ENCODE measurements at regions not wholly inside any gene's neighbourhood (a gene's known extent, or its start where the extent isn't known, plus 50 kb on each side); places are given as distances from the start of the nearest gene placed in this dataset.

DNA sequence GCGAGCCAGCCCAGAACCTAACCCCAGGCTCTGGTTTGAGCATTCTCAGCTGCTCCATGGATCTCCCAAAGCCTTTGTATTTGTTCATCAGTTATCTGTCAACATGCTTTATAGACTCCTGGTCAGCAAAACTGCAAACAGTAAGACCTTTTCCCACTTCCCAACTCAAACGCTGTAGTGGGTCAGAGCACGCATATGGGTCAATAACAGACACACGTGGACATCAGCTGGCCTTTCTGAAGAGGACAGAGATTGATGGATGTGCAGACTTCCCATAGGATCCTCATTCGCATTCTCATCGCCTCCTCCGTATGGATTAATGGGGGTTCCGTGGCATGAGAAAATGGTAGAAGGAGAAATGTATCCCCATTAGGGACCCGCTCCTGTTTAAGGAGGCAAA lies 508.1 kb downstream of the EIPR1 start:
- ATAC-seq, result no peak
- TF ChIP-seq, protein P1, sequence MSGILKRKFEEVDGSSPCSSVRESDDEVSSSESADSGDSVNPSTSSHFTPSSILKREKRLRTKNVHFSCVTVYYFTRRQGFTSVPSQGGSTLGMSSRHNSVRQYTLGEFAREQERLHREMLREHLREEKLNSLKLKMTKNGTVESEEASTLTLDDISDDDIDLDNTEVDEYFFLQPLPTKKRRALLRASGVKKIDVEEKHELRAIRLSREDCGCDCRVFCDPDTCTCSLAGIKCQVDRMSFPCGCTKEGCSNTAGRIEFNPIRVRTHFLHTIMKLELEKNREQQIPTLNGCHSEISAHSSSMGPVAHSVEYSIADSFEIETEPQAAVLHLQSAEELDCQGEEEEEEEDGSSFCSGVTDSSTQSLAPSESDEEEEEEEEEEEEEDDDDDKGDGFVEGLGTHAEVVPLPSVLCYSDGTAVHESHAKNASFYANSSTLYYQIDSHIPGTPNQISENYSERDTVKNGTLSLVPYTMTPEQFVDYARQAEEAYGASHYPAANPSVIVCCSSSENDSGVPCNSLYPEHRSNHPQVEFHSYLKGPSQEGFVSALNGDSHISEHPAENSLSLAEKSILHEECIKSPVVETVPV (CRISPR knock-in tag; IDR thresholded peaks at IDR 0.05), result no peak

DNA sequence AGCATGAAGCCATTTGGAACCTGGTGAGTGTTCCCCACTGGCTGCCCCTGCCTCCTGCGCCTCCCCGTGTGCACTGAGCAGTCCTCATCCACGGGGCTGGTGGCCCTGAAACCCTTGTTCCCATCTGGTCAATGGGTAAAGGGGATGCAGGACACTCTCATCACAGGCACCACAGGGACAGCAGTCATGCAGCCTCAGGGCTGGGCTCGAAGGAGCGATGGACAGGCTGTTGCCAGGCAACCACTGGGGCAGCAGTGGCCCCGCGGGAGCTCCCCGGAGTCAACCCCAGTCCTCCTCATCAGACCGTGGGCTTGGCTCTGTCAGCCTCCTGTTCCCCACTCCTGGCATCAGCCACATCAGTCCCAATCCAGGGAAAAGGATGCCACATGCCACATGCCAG lies 509.5 kb downstream of the EIPR1 start:
- no peak for ATAC-seq

DNA sequence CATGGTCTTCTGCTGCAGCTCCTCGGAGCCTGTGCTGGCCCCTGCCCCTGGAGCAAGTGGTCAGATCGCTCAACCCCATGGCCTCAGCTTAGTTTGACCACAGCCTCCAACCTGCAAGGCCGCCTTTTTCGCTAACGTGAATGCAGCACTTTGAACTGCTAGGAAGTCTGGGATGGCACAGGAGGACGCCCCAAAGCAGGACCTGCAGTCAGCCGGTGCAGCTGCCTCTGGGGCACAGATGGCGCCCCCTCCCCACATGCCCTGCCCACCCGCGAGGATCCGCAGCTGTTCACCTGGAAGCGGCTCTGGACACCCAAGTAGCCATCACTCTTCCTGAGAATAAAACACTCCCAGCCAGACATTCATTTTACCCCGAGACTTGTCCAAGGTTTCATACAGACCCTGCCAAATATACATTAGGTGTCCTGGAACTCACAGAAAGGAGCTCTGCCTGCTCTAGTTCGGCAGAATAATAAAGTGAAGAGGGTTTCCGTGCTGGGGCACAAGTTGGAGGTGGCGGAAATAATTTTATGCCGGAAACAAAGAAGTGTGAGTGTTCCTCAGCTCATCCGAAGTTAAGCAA lies 510.1 kb downstream of the EIPR1 start:
- no peak for TF ChIP-seq ESRRG (CRISPR knock-in tag; IDR thresholded peaks at IDR 0.05)
- TF ChIP-seq ZNF8 (CRISPR knock-in tag; IDR thresholded peaks at IDR 0.05), result no peak
- ATAC-seq, result no peak

More for the DNA sequence above, 509.5 kb downstream of the EIPR1 start:
- TF ChIP-seq GLIS3 (CRISPR knock-in tag; IDR thresholded peaks at IDR 0.05) (no peak), RARB (CRISPR knock-in tag; IDR thresholded peaks at IDR 0.05) (no peak), ISL1 (CRISPR knock-in tag; IDR thresholded peaks at IDR 0.05) (no peak)

DNA sequence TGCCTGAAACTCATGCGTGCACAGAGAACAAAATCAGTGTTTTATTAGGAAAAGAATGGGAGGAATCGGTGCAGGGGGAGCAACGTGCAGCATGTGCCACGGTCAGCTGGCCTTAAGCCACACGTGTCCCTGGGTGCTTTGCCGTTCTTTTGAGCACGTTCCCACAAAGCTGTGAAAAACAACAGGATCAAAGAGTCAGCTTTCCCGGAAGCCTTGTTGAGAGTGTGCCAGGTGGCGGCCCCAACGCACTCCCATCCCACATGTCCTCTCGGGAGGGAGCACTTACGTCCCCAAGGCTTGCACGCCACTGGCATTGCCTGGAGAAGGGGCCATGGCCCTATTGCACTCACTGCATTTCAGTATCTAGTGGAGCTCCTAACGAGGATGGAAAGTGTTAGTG lies 511.2 kb downstream of the EIPR1 start:
- TF ChIP-seq ZC3H10 (CRISPR knock-in tag; IDR thresholded peaks at IDR 0.05), result no peak
- no peak for TF ChIP-seq BACH2 (CRISPR knock-in tag; IDR thresholded peaks at IDR 0.05; ENCODE audit: borderline replicate concordance)
- TF ChIP-seq, protein P2, sequence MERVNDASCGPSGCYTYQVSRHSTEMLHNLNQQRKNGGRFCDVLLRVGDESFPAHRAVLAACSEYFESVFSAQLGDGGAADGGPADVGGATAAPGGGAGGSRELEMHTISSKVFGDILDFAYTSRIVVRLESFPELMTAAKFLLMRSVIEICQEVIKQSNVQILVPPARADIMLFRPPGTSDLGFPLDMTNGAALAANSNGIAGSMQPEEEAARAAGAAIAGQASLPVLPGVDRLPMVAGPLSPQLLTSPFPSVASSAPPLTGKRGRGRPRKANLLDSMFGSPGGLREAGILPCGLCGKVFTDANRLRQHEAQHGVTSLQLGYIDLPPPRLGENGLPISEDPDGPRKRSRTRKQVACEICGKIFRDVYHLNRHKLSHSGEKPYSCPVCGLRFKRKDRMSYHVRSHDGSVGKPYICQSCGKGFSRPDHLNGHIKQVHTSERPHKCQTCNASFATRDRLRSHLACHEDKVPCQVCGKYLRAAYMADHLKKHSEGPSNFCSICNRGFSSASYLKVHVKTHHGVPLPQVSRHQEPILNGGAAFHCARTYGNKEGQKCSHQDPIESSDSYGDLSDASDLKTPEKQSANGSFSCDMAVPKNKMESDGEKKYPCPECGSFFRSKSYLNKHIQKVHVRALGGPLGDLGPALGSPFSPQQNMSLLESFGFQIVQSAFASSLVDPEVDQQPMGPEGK (CRISPR knock-in tag; IDR thresholded peaks at IDR 0.05; ENCODE audit: borderline replicate concordance), result no peak
- TF ChIP-seq RARB (CRISPR knock-in tag; IDR thresholded peaks at IDR 0.05), result no peak
- no peak for TF ChIP-seq SNAI2 (CRISPR knock-in tag; IDR thresholded peaks at IDR 0.05)
- no peak for TF ChIP-seq GLIS3 (CRISPR knock-in tag; IDR thresholded peaks at IDR 0.05)
- no peak for TF ChIP-seq TCF4 (CRISPR knock-in tag; IDR thresholded peaks at IDR 0.05; ENCODE audit: borderline replicate concordance)
- no peak for TF ChIP-seq TOX (CRISPR knock-in tag; IDR thresholded peaks at IDR 0.05; ENCODE audit: borderline replicate concordance)
- no peak for TF ChIP-seq ARNTL (CRISPR knock-in tag; IDR thresholded peaks at IDR 0.05; ENCODE audit: borderline replicate concordance, low read depth)
- no peak for ATAC-seq

DNA sequence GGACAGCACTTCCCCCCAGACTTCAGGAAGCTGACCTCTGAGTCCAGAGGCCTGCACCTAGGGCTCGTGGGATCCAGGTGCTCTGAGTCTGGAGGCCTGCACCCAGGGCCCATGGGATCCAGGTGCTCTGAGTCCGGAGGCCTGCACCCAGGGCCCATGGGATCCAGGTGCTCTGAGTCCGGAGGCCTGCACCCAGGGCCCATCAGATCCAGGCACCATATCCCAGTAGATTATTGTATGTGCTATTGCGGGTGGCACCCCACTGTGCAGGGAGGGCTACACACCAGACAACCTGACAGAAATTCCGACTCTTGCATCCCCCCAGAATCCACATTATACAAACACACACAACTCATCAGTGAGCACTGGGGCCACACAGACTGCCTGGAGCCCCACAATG lies 515.2 kb downstream of the EIPR1 start:
- no peak for TF ChIP-seq PPARA (CRISPR knock-in tag; IDR thresholded peaks at IDR 0.05; ENCODE audit: borderline replicate concordance)
- no peak for TF ChIP-seq ZNF8 (CRISPR knock-in tag; IDR thresholded peaks at IDR 0.05)
- no peak for TF ChIP-seq GLIS3 (CRISPR knock-in tag; IDR thresholded peaks at IDR 0.05)
- TF ChIP-seq TCF4 (CRISPR knock-in tag; IDR thresholded peaks at IDR 0.05; ENCODE audit: borderline replicate concordance), result no peak
- TF ChIP-seq ZNF565 (CRISPR knock-in tag; conservative IDR thresholded peaks at IDR 0.05; ENCODE audit: low read depth), result no peak
- no peak for TF ChIP-seq TOX (CRISPR knock-in tag; IDR thresholded peaks at IDR 0.05; ENCODE audit: borderline replicate concordance)
- TF ChIP-seq, protein P2 (CRISPR knock-in tag; IDR thresholded peaks at IDR 0.05; ENCODE audit: borderline replicate concordance), result no peak
- TF ChIP-seq ARNTL (CRISPR knock-in tag; IDR thresholded peaks at IDR 0.05; ENCODE audit: borderline replicate concordance, low read depth), result no peak
- TF ChIP-seq ISL1 (CRISPR knock-in tag; IDR thresholded peaks at IDR 0.05), result no peak
- TF ChIP-seq ZFP30 (CRISPR knock-in tag; IDR thresholded peaks at IDR 0.05), result no peak
- TF ChIP-seq ZFP3 (CRISPR knock-in tag; IDR thresholded peaks at IDR 0.05), result no peak
- TF ChIP-seq, protein P3, sequence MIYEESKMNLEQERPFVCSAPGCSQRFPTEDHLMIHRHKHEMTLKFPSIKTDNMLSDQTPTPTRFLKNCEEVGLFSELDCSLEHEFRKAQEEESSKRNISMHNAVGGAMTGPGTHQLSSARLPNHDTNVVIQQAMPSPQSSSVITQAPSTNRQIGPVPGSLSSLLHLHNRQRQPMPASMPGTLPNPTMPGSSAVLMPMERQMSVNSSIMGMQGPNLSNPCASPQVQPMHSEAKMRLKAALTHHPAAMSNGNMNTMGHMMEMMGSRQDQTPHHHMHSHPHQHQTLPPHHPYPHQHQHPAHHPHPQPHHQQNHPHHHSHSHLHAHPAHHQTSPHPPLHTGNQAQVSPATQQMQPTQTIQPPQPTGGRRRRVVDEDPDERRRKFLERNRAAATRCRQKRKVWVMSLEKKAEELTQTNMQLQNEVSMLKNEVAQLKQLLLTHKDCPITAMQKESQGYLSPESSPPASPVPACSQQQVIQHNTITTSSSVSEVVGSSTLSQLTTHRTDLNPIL (CRISPR knock-in tag; IDR thresholded peaks at IDR 0.05; ENCODE audit: low read depth), result no peak
- TF ChIP-seq BACH2 (CRISPR knock-in tag; IDR thresholded peaks at IDR 0.05; ENCODE audit: borderline replicate concordance), result no peak
- TF ChIP-seq ZC3H10 (CRISPR knock-in tag; IDR thresholded peaks at IDR 0.05), result no peak
- TF ChIP-seq ESRRG (CRISPR knock-in tag; IDR thresholded peaks at IDR 0.05), result no peak
- no peak for ATAC-seq

Data from SK-N-SH treated with all-trans-retinoic acid at 6 μM for 48 hours (cell line).